Breast epithelium (tissue), 4 donors: ENCODE measurements at regions not wholly inside any gene's neighbourhood (a gene's known extent, or its start where the extent isn't known, plus 50 kb on each side); places are given as distances from the start of the nearest gene placed in this dataset.

ENCODE experiments used
- DNase-seq, 2 donors: peaks; one replicate each; pipeline ENCODE4 v3.0.0-alpha.2; 2019; ENCODE audit warnings: low spot score in 2 of 2
- H3K27ac ChIP-seq, 2 donors: fragments of 200-600 bp; sonication (generic) in 1 of 2; one replicate each; pipeline ENCODE4 v1.5.1; 2016 to 2019; ENCODE audit warnings: mild to moderate bottlenecking in 1 of 2
- H3K27me3 ChIP-seq, 2 donors: fragments of 200-600 bp; sonication (generic) in 1 of 2; one replicate each; pipeline versions ENCODE4 v1.5.1 to v1.6.0; 2017 to 2019; ENCODE audit warnings: control low read depth in 1 of 2, mild to moderate bottlenecking in 1 of 2
- H3K36me3 ChIP-seq: fragments of 200-600 bp; one replicate; pipeline ENCODE4 v1.5.1; 2019
- H3K4me1 ChIP-seq, 2 donors: fragments of 200-600 bp; sonication (generic); one replicate each; pipeline ENCODE4 v1.5.1; 2016 to 2019; ENCODE audit warnings: control low read depth in 1 of 2
- H3K4me3 ChIP-seq, 3 donors: fragments of 200-600 bp; sonication (generic); 1 replicate in 2 of 3; 2 replicates in 1 of 3; pipeline ENCODE4 v1.5.1; 2016 to 2019; ENCODE audit warnings: mild to moderate bottlenecking in 3 of 3, moderate library complexity in 2 of 3
- H3K9me3 ChIP-seq, 2 donors: fragments of 200-600 bp; sonication (generic) in 1 of 2; one replicate each; pipeline ENCODE4 v1.5.1; 2016 to 2019; ENCODE audit warnings: control low read depth in 1 of 2
- CTCF ChIP-seq, 3 donors: fragments of 450-650 bp; IDR thresholded peaks; one replicate each; pipeline ENCODE4 v1.5.1; 2016 to 2017; ENCODE audit warnings: antibody characterized with exemption in 3 of 3, mild to moderate bottlenecking in 3 of 3, moderate library complexity in 3 of 3
- POLR2A ChIP-seq: fragments of 450-650 bp; IDR thresholded peaks from one replicate; pipeline ENCODE4 v1.6.1; 2016; ENCODE audit warnings: antibody characterized with exemption, mild to moderate bottlenecking, moderate library complexity
- POLR2AphosphoS5 ChIP-seq, 3 donors: sonication (generic); formaldehyde crosslinking; IDR thresholded peaks; one replicate each; pipeline ENCODE4 v1.6.1; 2017; ENCODE audit warnings: antibody characterized with exemption in 3 of 3
- intact Hi-C: fragments of 100-400 bp; cut with DNase I; formaldehyde crosslinking; loops from one replicate; pipeline ENCODE4 v1.15.1; 2023; ENCODE audit warnings: low total_unique reads

- H3K36me3 ChIP-seq: no peaks in the 10 kb centered on the region
- H3K9me3 ChIP-seq: no peaks in the 10 kb centered on the region
- no peaks in the 10 kb centered on the region for H3K4me1 ChIP-seq
- DNase-seq: no peak
- no peak overlapping the region for H3K4me3 ChIP-seq
- intact Hi-C loops: no loop called here
- no peak overlapping the region for H3K27ac ChIP-seq
- no peak for TF ChIP-seq POLR2A
- TF ChIP-seq POLR2AphosphoS5 (IDR thresholded peaks at IDR 0.05): no peak
- no peak for TF ChIP-seq CTCF (IDR thresholded peaks at IDR 0.05)
- H3K27me3 ChIP-seq: no peaks in the 10 kb centered on the region
These were observed 156.9 kb downstream of the SUCNR1 start for GRCh38 chr3:152030320-152030719.

GRCh38 chr3:152031321-152031720 lies 157.9 kb downstream of the SUCNR1 start:
- no peak overlapping the region for H3K27ac ChIP-seq
- H3K4me1 ChIP-seq: no peaks in the 10 kb centered on the region
- no peaks in the 10 kb centered on the region for H3K27me3 ChIP-seq
- no peaks in the 10 kb centered on the region for H3K36me3 ChIP-seq
- intact Hi-C loops: no loop called here
- no peak for DNase-seq
- H3K9me3 ChIP-seq: peaks cover 4 to 9% of the 10 kb centered on the region in 2 donors
- no peak overlapping the region for H3K4me3 ChIP-seq
- TF ChIP-seq CTCF (IDR thresholded peaks at IDR 0.05): no peak
- no peak for TF ChIP-seq POLR2A
- no peak for TF ChIP-seq POLR2AphosphoS5 (IDR thresholded peaks at IDR 0.05)

- intact Hi-C loops: no loop called here
- no peak overlapping the region for H3K27ac ChIP-seq
- DNase-seq: no peak
These were observed 163.9 kb downstream of the SUCNR1 start for GRCh38 chr3:152037297-152037696.

GRCh38 chr3:152037953-152038352 lies 164.5 kb downstream of the SUCNR1 start:
- Histone ChIP-seq H3K36me3 (no peaks in the 10 kb centered on the region), H3K27ac (no peak overlapping the region), H3K9me3 (peaks cover 4 to 18% of the 10 kb centered on the region in 2 donors), H3K4me3 (no peak overlapping the region), H3K27me3 (no peaks in the 10 kb centered on the region), H3K4me1 (no peaks in the 10 kb centered on the region)
- DNase-seq: no peak
- TF ChIP-seq CTCF (IDR thresholded peaks at IDR 0.05) (no peak), POLR2AphosphoS5 (IDR thresholded peaks at IDR 0.05) (no peak), POLR2A (no peak)
- intact Hi-C loops: no loop called here

More at GRCh38 chr3:152037297-152037696, 163.9 kb downstream of the SUCNR1 start:
- H3K4me3 ChIP-seq: no peak overlapping the region
- no peaks in the 10 kb centered on the region for H3K36me3 ChIP-seq
- no peaks in the 10 kb centered on the region for H3K27me3 ChIP-seq
- H3K9me3 ChIP-seq: peaks cover 4 to 18% of the 10 kb centered on the region in 2 donors
- H3K4me1 ChIP-seq: no peaks in the 10 kb centered on the region
- no peak for TF ChIP-seq POLR2A
- TF ChIP-seq POLR2AphosphoS5 (IDR thresholded peaks at IDR 0.05): no peak
- no peak for TF ChIP-seq CTCF (IDR thresholded peaks at IDR 0.05)

GRCh38 chr3:152038490-152038889 lies 165.0 kb downstream of the SUCNR1 start:
- intact Hi-C loops: no loop called here
- H3K27ac ChIP-seq: no peak overlapping the region
- no peak for TF ChIP-seq POLR2A
- no peak for TF ChIP-seq CTCF (IDR thresholded peaks at IDR 0.05)
- no peak for TF ChIP-seq POLR2AphosphoS5 (IDR thresholded peaks at IDR 0.05)
- no peak for DNase-seq
- H3K4me3 ChIP-seq: no peak overlapping the region
- H3K9me3 ChIP-seq: peaks cover 4 to 18% of the 10 kb centered on the region in 2 donors
- no peaks in the 10 kb centered on the region for H3K36me3 ChIP-seq
- H3K4me1 ChIP-seq: no peaks in the 10 kb centered on the region
- no peaks in the 10 kb centered on the region for H3K27me3 ChIP-seq
